HCT116 (cell line): ENCODE measurements at regions not wholly inside any gene's neighbourhood (a gene's known extent, or its start where the extent isn't known, plus 50 kb on each side); places are given as distances from the start of the nearest gene placed in this dataset.

ENCODE experiments used
- ATAC-seq: fragments of 200-7000 bp; cut with Tn5 transposase; 2 replicates; pipeline ENCODE4 v1.9.1; 2020; ENCODE audit warnings: mild to moderate bottlenecking, moderate library complexity
- BruUV-seq: library from RNA; stranded (reverse); fragments of 400-500 nt; replicated peaks from 2 replicates; lab custom pipeline; 2021; lab: Mats Ljungman, UMichigan
- CTCF ChIA-PET: fragments of 300-600 bp; sonication (Branson Sonifier 250); formaldehyde crosslinking; loops from one replicate; lab custom pipeline; 2021; ENCODE audit warnings: antibody characterized with exemption; lab: Charles Lee
- POLR2A ChIA-PET: fragments of 300-600, 350-600 bp; sonication (Branson Sonifier 250); formaldehyde crosslinking; loops from one replicate; lab custom pipeline; 2021; ENCODE audit warnings: antibody characterized with exemption; lab: Charles Lee
- RAD21 ChIA-PET, 2 experiments: fragments of 300-600 bp; sonication (Branson Sonifier 250); formaldehyde crosslinking; loops; one replicate each; lab custom pipeline; 2023; ENCODE audit warnings: low total read pairs in 2 of 2; ENCODE audit not compliant: uncharacterized antibody in 2 of 2, unreplicated experiment in 2 of 2, low non-redundant PET in 1 of 2; lab: Charles Lee
- DNase-seq: peaks from one replicate; pipeline ENCODE4 v3.0.0-alpha.2; 2010; ENCODE audit warnings: low read depth, low spot score
- H2AFZ ChIP-seq: fragments of 200-600 bp; shearing (Covaris generic), sonication (generic); 2 replicates; pipeline ENCODE4 v1.6.1; 2017; ENCODE audit warnings: low read depth, mixed run types, mixed read lengths, antibody characterized with exemption, low read length; ENCODE audit not compliant: poor library complexity, severe bottlenecking
- H3K27ac ChIP-seq: 2 replicates; pipeline ENCODE4 v1.5.1; 2012; ENCODE audit warnings: low read depth, low read length
- H3K27me3 ChIP-seq: fragments of 200-600 bp; sonication (generic); 2 replicates; pipeline ENCODE4 v1.6.1; 2016; ENCODE audit warnings: mixed run types, low read length, mixed read lengths; ENCODE audit not compliant: insufficient read depth
- H3K36me3 ChIP-seq, 2 experiments: fragments of 200-500 bp in 1 of 2; fragments of 200-600 bp in 1 of 2; sonication (Bioruptor generic) in 1 of 2; sonication (generic) in 1 of 2; 2 replicates each; pipeline versions ENCODE4 v1.5.1 to v1.6.1; 2014 to 2016; ENCODE audit warnings: low read length in 2 of 2, inconsistent platforms in 1 of 2, mixed read lengths in 1 of 2, mixed run types in 1 of 2; ENCODE audit not compliant: insufficient read depth in 2 of 2, control insufficient read depth in 1 of 2
- H3K4me1 ChIP-seq, 2 experiments: fragments of 200-600 bp in 1 of 2; sonication (generic) in 1 of 2; 2 replicates each; pipeline versions ENCODE4 v1.5.1 to v1.6.1; 2012 to 2017; ENCODE audit warnings: low read length in 2 of 2, inconsistent platforms in 1 of 2, mild to moderate bottlenecking in 1 of 2, mixed read lengths in 1 of 2, mixed run types in 1 of 2, moderate library complexity in 1 of 2; ENCODE audit not compliant: insufficient read depth in 2 of 2, control insufficient read depth in 1 of 2
- H3K4me2 ChIP-seq: fragments of 200-600 bp; sonication (generic); 2 replicates; pipeline ENCODE4 v1.6.1; 2017; ENCODE audit warnings: mixed run types, low read length, mixed read lengths
- H3K4me3 ChIP-seq, 2 experiments: fragments of 200-600 bp in 1 of 2; sonication (generic) in 1 of 2; replicated peaks in 1 of 2; 2 replicates each; pipeline ENCODE4 v1.5.1; 2011 to 2016; ENCODE audit warnings: low read length in 2 of 2, control low read depth in 1 of 2, low read depth in 1 of 2, mild to moderate bottlenecking in 1 of 2, mixed read lengths in 1 of 2, mixed run types in 1 of 2
- H3K79me2 ChIP-seq: fragments of 200-600 bp; sonication (generic); 2 replicates; pipeline ENCODE4 v1.6.1; 2017; ENCODE audit warnings: mild to moderate bottlenecking, mixed run types, low read length, moderate library complexity, mixed read lengths; ENCODE audit not compliant: insufficient read depth
- H3K9ac ChIP-seq: fragments of 200-600 bp; sonication (generic); 2 replicates; pipeline ENCODE4 v1.6.1; 2016; ENCODE audit warnings: low read length, mixed read lengths
- H3K9me2 ChIP-seq: fragments of 200-600 bp; sonication (generic), shearing (Covaris generic); 2 replicates; pipeline ENCODE4 v1.6.1; 2017; ENCODE audit warnings: mixed run types, mild to moderate bottlenecking, moderate library complexity; ENCODE audit not compliant: insufficient read depth
- H3K9me3 ChIP-seq, 2 experiments: fragments of 200-500 bp in 1 of 2; fragments of 200-600 bp in 1 of 2; sonication (Bioruptor generic) in 1 of 2; sonication (generic) in 1 of 2; 2 replicates each; pipeline ENCODE4 v1.6.1; 2014 to 2017; ENCODE audit warnings: low read length in 2 of 2, mixed read lengths in 2 of 2, inconsistent platforms in 1 of 2, low read depth in 1 of 2, mild to moderate bottlenecking in 1 of 2, mixed run types in 1 of 2, moderate library complexity in 1 of 2; ENCODE audit not compliant: control insufficient read depth in 1 of 2, insufficient read depth in 1 of 2
- H4K20me1 ChIP-seq: fragments of 200-600 bp; sonication (generic), shearing (Covaris generic); 2 replicates; pipeline ENCODE4 v1.6.1; 2017; ENCODE audit warnings: mixed run types, mild to moderate bottlenecking, moderate library complexity; ENCODE audit not compliant: insufficient read depth
- ATF3 ChIP-seq: IDR thresholded peaks from 2 replicates; pipeline ENCODE4 v1.6.1; 2012
- CBX3 ChIP-seq: IDR thresholded peaks from 2 replicates; pipeline ENCODE4 v1.6.1; 2012; ENCODE audit warnings: low read depth
- CEBPB ChIP-seq: IDR thresholded peaks from 2 replicates; pipeline ENCODE4 v1.6.1; 2012; ENCODE audit warnings: low read depth
- CTCF ChIP-seq, 3 experiments: fragments of 200-600 bp in 1 of 3; sonication (generic) in 1 of 3; IDR thresholded peaks in 2 of 3; conservative IDR thresholded peaks in 1 of 3; 2 replicates each; pipeline ENCODE4 v1.5.1; 2012 to 2017; ENCODE audit warnings: low read depth in 2 of 3, low read length in 2 of 3, antibody characterized with exemption in 1 of 3, borderline replicate concordance in 1 of 3, control low read depth in 1 of 3, mild to moderate bottlenecking in 1 of 3, mixed read lengths in 1 of 3, mixed run types in 1 of 3, moderate library complexity in 1 of 3; ENCODE audit not compliant: insufficient read depth in 1 of 3
- ELF1 ChIP-seq: IDR thresholded peaks from 2 replicates; pipeline ENCODE4 v1.6.1; 2012; ENCODE audit warnings: low read depth, borderline replicate concordance
- EZH2 ChIP-seq: fragments of 200-600 bp; sonication (generic); IDR thresholded peaks from 2 replicates; pipeline ENCODE4 v1.6.1; 2017; ENCODE audit warnings: antibody characterized with exemption, mixed run types
- EZH2phosphoT487 ChIP-seq: fragments of 200-600 bp; IDR thresholded peaks from 2 replicates; pipeline ENCODE4 v1.6.1; 2018; ENCODE audit warnings: antibody characterized with exemption, borderline replicate concordance
- JUND ChIP-seq: IDR thresholded peaks from 2 replicates; pipeline ENCODE4 v1.6.1; 2012
- MAX ChIP-seq: IDR thresholded peaks from 2 replicates; pipeline ENCODE4 v1.6.1; 2012
- POLR2A ChIP-seq: IDR thresholded peaks from 2 replicates; pipeline ENCODE4 v1.7.0; 2011; ENCODE audit warnings: borderline replicate concordance; ENCODE audit not compliant: insufficient read depth, insufficient read length; ENCODE audit errors: extremely low read depth
- POLR2AphosphoS5 ChIP-seq: IDR thresholded peaks from 2 replicates; pipeline ENCODE4 v1.6.1; 2011; ENCODE audit warnings: mild to moderate bottlenecking, low read depth, low read length, moderate library complexity
- RAD21 ChIP-seq: IDR thresholded peaks from 2 replicates; pipeline ENCODE4 v1.6.1; 2012; ENCODE audit warnings: low read depth, mild to moderate bottlenecking
- REST ChIP-seq: IDR thresholded peaks from 2 replicates; pipeline ENCODE4 v1.6.1; 2012; ENCODE audit warnings: low read depth
- SIN3A ChIP-seq: IDR thresholded peaks from 2 replicates; pipeline ENCODE4 v1.6.1; 2012; ENCODE audit warnings: low read depth
- SP1 ChIP-seq: IDR thresholded peaks from 2 replicates; pipeline ENCODE4 v1.6.1; 2012; ENCODE audit warnings: low read depth
- SRF ChIP-seq: IDR thresholded peaks from 2 replicates; pipeline ENCODE4 v1.6.1; 2012; ENCODE audit warnings: low read depth
- TCF7L2 ChIP-seq: IDR thresholded peaks from 2 replicates; pipeline ENCODE4 v1.7.0; 2011; ENCODE audit warnings: borderline replicate concordance, inconsistent platforms; ENCODE audit not compliant: insufficient read depth, insufficient read length; ENCODE audit errors: extremely low read depth
- YY1 ChIP-seq: IDR thresholded peaks from 2 replicates; pipeline ENCODE4 v1.6.1; 2011; ENCODE audit warnings: low read length, low read depth, moderate library complexity, mild to moderate bottlenecking; ENCODE audit not compliant: insufficient replicate concordance; ENCODE audit errors: extremely low read depth
- ZBTB33 ChIP-seq: IDR thresholded peaks from 2 replicates; pipeline ENCODE4 v1.6.1; 2011; ENCODE audit warnings: mild to moderate bottlenecking, low read length, moderate library complexity; ENCODE audit not compliant: insufficient replicate concordance; ENCODE audit errors: extremely low read depth
- ZFX ChIP-seq: fragments of 450-650 bp; IDR thresholded peaks from 2 replicates; pipeline ENCODE4 v1.6.1; 2017
- intact Hi-C: fragments of 100-400 bp; cut with micrococcal nuclease; formaldehyde crosslinking; loops from 2 replicates; pipeline ENCODE4 v1.10.0; 2022

GRCh38 chr5:21397693-21398092, 1409.7 kb upstream of the CDH18 start:
- DNase-seq, result no peak
- intact Hi-C loops, result no loop called here
- H3K27me3 ChIP-seq, result no peaks in the 10 kb centered on the region
- ChIA-PET RAD21 (no interaction called here), CTCF (no interaction called here), POLR2A (no interaction called here)
- H3K27ac ChIP-seq, result no peak overlapping the region
- no peaks in the 10 kb centered on the region for H3K4me1 ChIP-seq
- no peak overlapping the region for H3K4me3 ChIP-seq
- ATAC-seq, result no peak
- BruUV-seq, result no TSS peak
- no peak overlapping the region for H3K4me2 ChIP-seq
- no peaks in the 10 kb centered on the region for H4K20me1 ChIP-seq
- H3K9me3 ChIP-seq, result peaks cover 9 to 13% of the 10 kb centered on the region in 2 experiments; a peak in 3 of 4 replicates
- H3K79me2 ChIP-seq, result no peaks in the 10 kb centered on the region
- no peak for TF ChIP-seq ZFX
- TF ChIP-seq CTCF (IDR thresholded peaks at IDR 0.05 in 2 of 3, conservative IDR thresholded peaks at IDR 0.05 in 1 of 3; ENCODE audit: borderline replicate concordance in 1 of 3, insufficient read depth in 1 of 3, low read depth in 2 of 3, low read length in 2 of 3), result no peak
- no peak for TF ChIP-seq ATF3
- no peak for TF ChIP-seq MAX
- no peak for TF ChIP-seq REST
- no peak for TF ChIP-seq ZBTB33
- TF ChIP-seq TCF7L2, result no peak
- no peak for TF ChIP-seq CEBPB
- TF ChIP-seq ELF1, result no peak
- TF ChIP-seq EZH2phosphoT487, result no peak
- TF ChIP-seq YY1, result no peak
- TF ChIP-seq POLR2A, result no peak
- no peak for TF ChIP-seq POLR2AphosphoS5
- no peak for TF ChIP-seq CBX3
- TF ChIP-seq JUND, result no peak
- TF ChIP-seq RAD21, result no peak
- no peak for TF ChIP-seq EZH2
- no peak for TF ChIP-seq SP1
- TF ChIP-seq SIN3A, result no peak
- TF ChIP-seq SRF, result no peak
- H3K36me3 ChIP-seq, result no peaks in the 10 kb centered on the region
- H2AFZ ChIP-seq, result no peak overlapping the region
- no peak overlapping the region for H3K9ac ChIP-seq
- H3K9me2 ChIP-seq, result no peaks in the 10 kb centered on the region
